Suppressor macrophage treated with lipopolysaccharide for 1 hour (primary cell): ENCODE measurements at regions not wholly inside any gene's neighbourhood (a gene's known extent, or its start where the extent isn't known, plus 50 kb on each side); places are given as distances from the start of the nearest gene placed in this dataset.
A peak's percentile ranks its signal among the peaks of the same experiment; 100 is the strongest.
"Not testable (repeated sequence)": the region's sequence is repeated elsewhere in the genome, so short reads cannot be mapped to it uniquely, and the experiment has no call there.

Experiments
- DNase-seq, 3 donors: peaks; one replicate each; pipeline ENCODE4 v3.0.0-alpha.2; 2020 to 2022

DNA sequence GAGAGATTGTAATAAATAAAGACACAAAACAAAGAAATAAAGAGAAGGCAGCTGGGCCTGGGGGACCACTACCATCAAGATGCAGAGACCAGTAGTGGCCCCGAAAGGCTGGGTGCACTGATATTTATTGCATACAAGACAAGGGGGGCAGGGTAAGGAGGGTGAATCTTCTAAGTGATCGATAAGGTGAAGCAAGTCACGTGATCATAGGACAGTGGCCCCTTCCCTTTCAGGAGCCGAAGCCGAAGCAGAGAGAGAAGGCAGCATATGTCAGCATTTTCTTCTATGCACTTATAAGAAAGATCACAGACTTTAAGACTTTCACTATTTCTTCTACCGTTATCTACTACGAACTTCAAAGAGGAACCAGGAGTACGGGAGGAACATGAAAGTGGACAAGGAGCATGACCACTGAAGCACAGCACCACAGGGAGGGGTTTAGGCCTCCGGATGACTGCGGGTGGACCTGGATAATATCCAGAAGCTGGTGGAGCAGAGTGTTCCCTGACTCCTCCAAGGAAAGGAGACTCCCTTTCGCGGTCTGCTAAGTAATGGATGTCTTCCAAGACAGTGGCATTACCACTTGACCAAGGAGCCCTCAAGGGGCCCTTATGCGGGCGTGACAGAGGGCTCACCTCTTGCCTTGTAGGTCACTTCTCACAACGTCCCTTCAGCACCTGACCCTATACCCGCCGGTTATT lies 126.4 kb downstream of the RBM46 start:
- not testable (repeated sequence) for DNase-seq

GRCh38 chr4:154908168-154908567 lies 127.1 kb downstream of the RBM46 start:
- DNase-seq: no peak

GRCh38 chr4:154911097-154911496 lies 130.0 kb downstream of the RBM46 start:
- no peak for DNase-seq

GRCh38 chr4:154911608-154912098 lies 130.6 kb downstream of the RBM46 start:
- DNase-seq: no peak

GRCh38 chr4:154916068-154916467 lies 135.0 kb downstream of the RBM46 start:
- no peak for DNase-seq

DNA sequence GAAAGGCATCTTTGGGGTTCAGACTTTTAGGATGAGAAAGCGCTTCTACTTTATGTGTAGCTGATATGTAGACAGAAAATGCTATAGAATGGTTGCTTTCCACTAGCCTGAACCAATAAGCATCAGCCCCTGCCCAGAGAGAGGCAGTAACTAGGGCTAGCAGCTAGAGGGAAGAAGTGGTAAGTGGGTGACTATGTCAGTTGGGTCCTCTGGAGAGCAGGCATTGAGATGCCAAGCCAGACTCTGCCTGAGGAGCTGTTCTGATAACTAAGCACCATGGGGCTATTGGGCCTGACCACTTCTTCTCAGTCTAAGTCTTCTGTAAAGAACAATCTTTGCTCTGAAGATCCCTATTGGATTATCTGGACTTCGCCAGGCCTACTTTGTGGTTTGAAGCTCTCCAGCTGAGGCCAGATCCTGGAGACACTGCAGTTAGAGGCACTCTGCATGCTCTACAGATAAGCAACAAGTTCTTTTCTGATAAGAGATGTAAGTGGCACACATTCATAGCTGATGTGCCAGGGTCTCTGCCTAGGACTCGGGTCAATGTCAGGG lies 146.1 kb downstream of the RBM46 start:
- no peak for DNase-seq

DNA sequence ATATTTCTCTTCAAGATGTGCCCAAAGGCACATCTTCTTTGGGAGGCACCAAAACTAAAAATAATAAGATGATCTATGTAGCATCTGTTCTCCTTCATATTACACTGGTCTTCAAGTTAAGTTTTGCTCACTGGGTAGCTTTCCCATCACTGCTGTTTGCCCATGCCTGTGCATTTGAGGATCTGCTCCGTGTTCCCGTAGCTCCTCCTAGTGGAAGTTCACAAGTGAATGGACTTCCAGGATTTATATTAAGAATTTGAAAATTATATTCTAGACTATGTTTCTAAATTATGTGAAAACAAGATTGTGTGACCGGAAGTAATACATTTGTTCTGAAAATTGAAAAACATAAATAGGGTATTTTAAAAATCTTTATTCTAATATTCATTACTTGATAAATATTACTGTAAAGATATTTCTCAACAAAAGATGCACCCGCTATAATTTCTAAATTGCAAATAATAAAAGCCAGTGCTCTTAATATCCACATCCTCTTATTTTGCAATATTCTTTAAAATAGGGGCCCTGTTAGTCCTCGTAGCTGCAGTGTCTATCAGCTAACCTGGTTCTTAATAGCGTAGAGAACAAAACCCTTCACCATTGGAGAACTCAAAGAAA lies 147.7 kb downstream of the RBM46 start:
- no peak for DNase-seq

GRCh38 chr4:154936873-154937272 lies 155.8 kb downstream of the RBM46 start:
- no peak for DNase-seq

- DNase-seq: peak in 1 of 3 donors; percentile 1
These were observed 158.8 kb downstream of the RBM46 start for GRCh38 chr4:154939851-154940250.

- no peak for DNase-seq
These were observed 161.1 kb downstream of the RBM46 start for GRCh38 chr4:154942176-154942575.

DNA sequence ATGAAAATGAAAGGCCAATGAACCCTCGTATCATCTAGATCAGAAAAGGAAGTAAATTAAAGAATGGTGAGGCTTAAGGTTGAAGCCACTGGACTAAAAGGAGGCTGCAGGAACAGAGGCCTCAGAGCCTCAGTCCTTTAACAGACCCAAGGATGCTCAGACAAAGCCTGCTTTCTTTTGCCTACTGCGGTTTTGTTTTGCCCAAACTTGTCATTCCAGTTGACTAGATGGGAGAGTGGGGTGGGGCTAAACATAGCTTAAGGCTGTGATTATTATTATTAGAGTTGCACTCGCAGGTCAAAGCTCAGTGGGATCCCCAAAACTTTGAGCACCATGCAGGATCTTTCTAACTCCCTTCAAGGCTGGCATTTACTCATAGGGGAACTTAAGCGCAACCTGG lies 163.9 kb downstream of the RBM46 start:
- DNase-seq: no peak

GRCh38 chr4:154946113-154946512 lies 165.0 kb downstream of the RBM46 start:
- no peak for DNase-seq

- no peak for DNase-seq
These were observed 172.6 kb downstream of the RBM46 start for GRCh38 chr4:154953691-154954090.

GRCh38 chr4:154954117-154954516 lies 173.0 kb downstream of the RBM46 start:
- no peak for DNase-seq

GRCh38 chr4:154958121-154958520 lies 177.0 kb downstream of the RBM46 start:
- no peak for DNase-seq

DNA sequence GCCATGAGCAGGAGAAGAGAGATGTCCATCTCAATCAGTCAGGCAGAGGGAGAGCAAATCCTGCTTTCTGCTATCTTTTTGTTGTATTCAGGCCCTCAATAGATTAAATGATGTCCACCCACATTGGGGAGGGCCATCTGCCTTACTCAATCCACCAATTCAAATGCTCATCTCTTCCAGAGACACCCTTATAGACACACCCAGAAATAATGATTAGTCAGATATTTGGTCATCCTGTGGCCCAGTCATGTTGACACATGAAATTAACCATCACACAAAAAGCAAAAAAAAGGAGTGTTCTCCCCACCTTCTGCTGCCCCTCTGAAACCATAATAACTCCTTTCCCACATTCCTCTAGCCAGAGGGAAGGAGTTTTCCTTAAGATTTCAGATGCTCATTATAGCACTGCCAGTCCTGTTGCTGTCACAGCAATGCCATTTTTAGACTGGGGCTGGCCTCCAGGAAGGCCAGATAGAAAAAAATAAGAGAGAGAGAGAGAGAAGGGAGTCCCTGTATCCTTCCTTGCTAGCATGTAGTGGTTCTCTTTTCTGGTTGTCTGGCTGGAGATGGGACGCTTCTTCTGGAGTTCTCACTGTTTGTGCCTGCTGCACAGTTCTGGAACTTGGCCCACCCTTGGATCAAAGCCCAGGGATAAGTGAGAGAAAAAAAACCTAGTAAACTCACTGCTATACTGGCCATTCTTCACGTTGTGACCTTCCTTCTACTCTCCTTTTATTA lies 177.7 kb downstream of the RBM46 start:
- DNase-seq: no peak

DNA sequence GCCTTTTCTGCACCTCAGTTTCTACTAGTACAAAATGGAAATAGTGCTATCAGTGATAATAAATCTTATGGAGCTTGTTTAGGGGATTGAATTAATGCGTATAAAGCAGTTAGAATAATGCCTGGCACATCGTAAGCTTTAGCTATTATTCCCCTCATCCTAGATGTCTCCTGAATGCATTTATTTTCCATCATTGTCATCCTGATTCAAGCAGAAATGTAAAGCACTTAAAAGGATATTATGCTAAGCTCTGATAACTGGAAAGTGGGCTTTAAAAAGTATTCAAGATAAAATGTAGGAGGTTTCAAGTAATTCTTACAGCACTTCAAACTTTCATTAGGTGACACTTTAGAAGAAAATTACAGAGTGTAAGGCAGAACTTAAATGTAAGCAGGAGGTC lies 178.7 kb downstream of the RBM46 start:
- no peak for DNase-seq

- no peak for DNase-seq
These were observed 179.4 kb downstream of the RBM46 start for GRCh38 chr4:154960476-154960875.

DNA sequence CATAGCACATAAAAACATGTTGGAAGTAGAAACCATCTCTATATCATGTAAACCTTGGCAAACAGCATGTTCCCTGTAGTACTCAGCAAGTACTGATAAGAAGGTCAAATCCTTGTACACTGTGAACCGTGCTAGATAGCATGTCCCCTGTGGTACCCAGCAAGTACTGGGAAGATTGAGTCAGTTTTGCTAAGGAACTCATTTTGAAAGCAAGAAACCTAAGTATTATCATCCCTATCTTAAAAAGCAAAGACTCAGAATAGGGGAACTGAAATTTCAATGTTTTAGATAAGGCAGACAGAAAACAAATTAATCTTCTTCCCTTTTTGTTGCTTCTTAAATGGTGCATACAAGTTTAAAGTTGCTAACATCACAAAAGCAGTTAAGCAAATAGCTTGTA lies 180.2 kb downstream of the RBM46 start:
- DNase-seq: no peak

- no peak for DNase-seq
These were observed 192.4 kb downstream of the RBM46 start for GRCh38 chr4:154973244-154974035.

DNA sequence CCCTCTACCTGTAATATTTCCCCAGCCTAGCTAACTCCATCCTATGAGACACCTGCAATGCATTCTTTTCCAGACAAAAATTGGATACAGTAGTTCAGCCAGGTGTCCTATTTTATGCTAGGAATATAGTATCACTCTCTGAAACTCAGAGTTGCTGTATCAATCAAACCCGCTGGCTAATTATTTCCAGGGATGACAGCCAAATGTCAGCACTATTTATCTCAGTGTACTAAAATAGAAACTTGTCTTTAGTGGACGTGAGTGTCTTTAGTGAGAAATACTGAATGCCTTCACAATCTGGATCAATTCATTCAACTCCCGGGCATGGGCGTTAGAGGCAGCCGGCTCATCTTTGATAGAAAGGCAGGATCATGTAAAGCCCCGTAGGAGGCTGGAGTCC lies 196.2 kb downstream of the RBM46 start:
- DNase-seq: no peak

DNA sequence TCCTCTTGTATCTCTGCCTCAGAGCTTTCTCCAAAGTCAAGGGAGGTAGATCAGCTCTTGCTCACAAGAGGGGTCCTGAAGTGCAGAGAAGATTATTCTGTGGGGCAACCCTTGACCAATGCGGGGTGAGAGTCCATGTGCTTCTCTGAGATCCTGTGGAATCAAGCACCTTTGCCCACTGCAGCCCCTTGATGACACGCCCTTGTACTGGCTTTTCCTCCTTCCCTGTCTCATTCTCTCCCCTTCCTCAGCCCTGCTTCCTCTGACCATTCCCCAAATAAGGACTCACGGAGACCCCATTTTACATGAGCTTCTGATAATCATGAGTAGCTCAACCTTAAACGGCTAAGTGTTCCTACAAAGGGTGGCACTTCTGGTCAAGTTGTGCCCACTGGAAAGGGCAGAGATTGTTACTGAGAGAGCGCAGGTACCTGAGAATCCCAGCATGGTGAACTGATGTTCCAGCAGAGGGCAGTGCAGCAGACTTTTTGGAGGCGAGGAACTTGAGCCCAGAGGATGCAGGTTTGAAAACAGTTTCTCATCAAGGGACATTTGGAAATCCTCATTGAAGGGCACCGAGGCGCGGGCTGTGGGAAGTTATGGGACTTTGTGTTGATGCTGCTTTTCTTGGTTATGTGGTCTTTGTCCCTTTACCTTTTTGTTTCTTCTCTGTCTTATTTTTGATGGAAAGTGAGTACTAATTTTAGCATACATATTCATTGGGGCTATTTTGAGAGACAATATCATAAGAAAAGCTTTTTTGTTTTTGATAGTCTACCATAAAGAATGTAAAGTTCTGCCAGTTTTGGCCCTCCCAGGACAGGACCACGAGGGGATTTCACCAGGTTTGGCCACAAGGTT lies 201.3 kb downstream of the RBM46 start:
- peak in 2 of 3 donors; percentile 32 to 38 for DNase-seq
